ENCODE measurements at regions not wholly inside any gene's neighbourhood (a gene's known extent, or its start where the extent isn't known, plus 50 kb on each side); places are given as distances from the start of the nearest gene placed in this dataset.

DNA sequence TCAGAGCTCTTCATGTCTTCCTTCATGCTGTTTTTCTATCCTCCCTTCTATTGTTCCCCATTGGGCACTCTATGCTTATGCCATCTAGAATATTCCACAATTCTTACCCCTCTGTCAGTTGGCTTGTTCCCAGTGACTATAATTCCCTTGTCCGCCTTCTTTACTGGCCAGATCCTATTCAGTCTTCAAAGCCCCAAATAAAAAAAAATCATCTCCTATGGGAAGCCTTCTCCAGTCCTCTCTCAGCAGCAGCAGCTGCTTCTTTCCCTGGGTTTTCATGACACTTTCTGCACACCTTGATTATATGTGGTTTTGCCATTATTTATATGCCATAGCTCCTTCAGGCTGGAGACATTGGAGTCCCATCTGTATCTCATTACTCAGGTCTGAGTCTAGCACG, 54.6 kb upstream of the TNFAIP8 start:
- H3K4me3 ChIP-seq, result no peak overlapping the region
- in situ Hi-C loops (cut with MboI) (no loop called here), intact Hi-C loops (cut with micrococcal nuclease; ENCODE audit: unreplicated experiment) (no loop called here)
- no peaks in the 10 kb centered on the region for H4K20me1 ChIP-seq (ENCODE audit: control insufficient read depth, insufficient read depth)
- peaks cover 0 to 8% of the 10 kb centered on the region in 2 experiments; a peak in 1 of 4 replicates for H3K36me3 ChIP-seq (ENCODE audit: control insufficient read depth in 2 of 2, insufficient read depth in 2 of 2, low read length in 1 of 2)
- H3K4me2 ChIP-seq (ENCODE audit: control insufficient read depth, insufficient read depth), result no peak overlapping the region
- ChIA-PET RAD21 (ENCODE audit: unreplicated experiment) (no interaction called here), POLR2A (no interaction called here), SMC1A (ENCODE audit: uncharacterized antibody, unreplicated experiment) (interaction anchor here (2.5 kb wide), 1 partner anchor 10 kb away, joined by 11 read pairs; no protein-coding TSS in a partner anchor), CTCF (no interaction called here)
- no peak for ATAC-seq
- no peak for FAIRE-seq
- WGBS (ENCODE audit: insufficient coverage, insufficient replicate concordance, low lambda C conversion rate, missing lambda C conversion rate), result 52% methylated on average over 2 of the region's 2 CpGs
- H2AFZ ChIP-seq (ENCODE audit: control insufficient read depth, low read depth, low read length), result no peak overlapping the region
- no peaks in the 10 kb centered on the region; the same call in 2 of the 3 replicates for H3K9me3 ChIP-seq (replicated peaks; ENCODE audit: control insufficient read depth, insufficient read depth, low read length)
- no peak for DNase-seq (ENCODE audit: low read depth, low spot score)
- peaks cover 48% of the 10 kb centered on the region for H3K79me2 ChIP-seq (ENCODE audit: control insufficient read depth, insufficient read depth, low read length)
- H3K9ac ChIP-seq (ENCODE audit: control insufficient read depth, insufficient read depth, low read length), result no peak overlapping the region
- H3K4me1 ChIP-seq (ENCODE audit: control insufficient read depth, insufficient read depth, low read length), result peaks cover 14% of the 10 kb centered on the region
- no peak overlapping the region for H3K27ac ChIP-seq (ENCODE audit: control insufficient read depth, insufficient read depth)
- no peak for TF ChIP-seq TCF12 (IDR thresholded peaks at IDR 0.05; ENCODE audit: low read depth, low read length)
- TF ChIP-seq MYC (IDR thresholded peaks at IDR 0.05; ENCODE audit: insufficient read depth, insufficient read length, insufficient replicate concordance, low read length, severe bottlenecking), result no peak
- TF ChIP-seq, protein P1, sequence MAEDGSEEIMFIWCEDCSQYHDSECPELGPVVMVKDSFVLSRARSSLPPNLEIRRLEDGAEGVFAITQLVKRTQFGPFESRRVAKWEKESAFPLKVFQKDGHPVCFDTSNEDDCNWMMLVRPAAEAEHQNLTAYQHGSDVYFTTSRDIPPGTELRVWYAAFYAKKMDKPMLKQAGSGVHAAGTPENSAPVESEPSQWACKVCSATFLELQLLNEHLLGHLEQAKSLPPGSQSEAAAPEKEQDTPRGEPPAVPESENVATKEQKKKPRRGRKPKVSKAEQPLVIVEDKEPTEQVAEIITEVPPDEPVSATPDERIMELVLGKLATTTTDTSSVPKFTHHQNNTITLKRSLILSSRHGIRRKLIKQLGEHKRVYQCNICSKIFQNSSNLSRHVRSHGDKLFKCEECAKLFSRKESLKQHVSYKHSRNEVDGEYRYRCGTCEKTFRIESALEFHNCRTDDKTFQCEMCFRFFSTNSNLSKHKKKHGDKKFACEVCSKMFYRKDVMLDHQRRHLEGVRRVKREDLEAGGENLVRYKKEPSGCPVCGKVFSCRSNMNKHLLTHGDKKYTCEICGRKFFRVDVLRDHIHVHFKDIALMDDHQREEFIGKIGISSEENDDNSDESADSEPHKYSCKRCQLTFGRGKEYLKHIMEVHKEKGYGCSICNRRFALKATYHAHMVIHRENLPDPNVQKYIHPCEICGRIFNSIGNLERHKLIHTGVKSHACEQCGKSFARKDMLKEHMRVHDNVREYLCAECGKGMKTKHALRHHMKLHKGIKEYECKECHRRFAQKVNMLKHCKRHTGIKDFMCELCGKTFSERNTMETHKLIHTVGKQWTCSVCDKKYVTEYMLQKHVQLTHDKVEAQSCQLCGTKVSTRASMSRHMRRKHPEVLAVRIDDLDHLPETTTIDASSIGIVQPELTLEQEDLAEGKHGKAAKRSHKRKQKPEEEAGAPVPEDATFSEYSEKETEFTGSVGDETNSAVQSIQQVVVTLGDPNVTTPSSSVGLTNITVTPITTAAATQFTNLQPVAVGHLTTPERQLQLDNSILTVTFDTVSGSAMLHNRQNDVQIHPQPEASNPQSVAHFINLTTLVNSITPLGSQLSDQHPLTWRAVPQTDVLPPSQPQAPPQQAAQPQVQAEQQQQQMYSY (CRISPR knock-in tag; IDR thresholded peaks at IDR 0.05), result no peak
- TF ChIP-seq POLR2AphosphoS5 (IDR thresholded peaks at IDR 0.05; ENCODE audit: low read length), result no peak
- no peak for TF ChIP-seq TBL1XR1 (IDR thresholded peaks at IDR 0.05; ENCODE audit: low read depth, low read length)
- TF ChIP-seq ZNF622 (IDR thresholded peaks at IDR 0.05), result no peak
- no peak for TF ChIP-seq SMC3 (IDR thresholded peaks at IDR 0.05; ENCODE audit: borderline replicate concordance, low read length)
- no peak for TF ChIP-seq NRF1 (conservative IDR thresholded peaks at IDR 0.05; ENCODE audit: low read depth, low read length)
- BruUV-seq (replicated peaks), result no TSS peak
- H3K27me3 ChIP-seq (replicated peaks in 1 of 2; ENCODE audit: control insufficient read depth in 2 of 2, insufficient read depth in 2 of 2, low read length in 1 of 2), result no peaks in the 10 kb centered on the region

Measured in GM12878 (cell line).